HG02981 (cell line): ENCODE measurements at regions not wholly inside any gene's neighbourhood (a gene's known extent, or its start where the extent isn't known, plus 50 kb on each side); places are given as distances from the start of the nearest gene placed in this dataset.

Experiments
- ATAC-seq: cut with Tn5 transposase; IDR thresholded peaks from one replicate; pipeline ENCODE4 v1.9.1; 2021; ENCODE audit warnings: mild to moderate bottlenecking, moderate library complexity; ENCODE audit not compliant: unreplicated experiment

DNA sequence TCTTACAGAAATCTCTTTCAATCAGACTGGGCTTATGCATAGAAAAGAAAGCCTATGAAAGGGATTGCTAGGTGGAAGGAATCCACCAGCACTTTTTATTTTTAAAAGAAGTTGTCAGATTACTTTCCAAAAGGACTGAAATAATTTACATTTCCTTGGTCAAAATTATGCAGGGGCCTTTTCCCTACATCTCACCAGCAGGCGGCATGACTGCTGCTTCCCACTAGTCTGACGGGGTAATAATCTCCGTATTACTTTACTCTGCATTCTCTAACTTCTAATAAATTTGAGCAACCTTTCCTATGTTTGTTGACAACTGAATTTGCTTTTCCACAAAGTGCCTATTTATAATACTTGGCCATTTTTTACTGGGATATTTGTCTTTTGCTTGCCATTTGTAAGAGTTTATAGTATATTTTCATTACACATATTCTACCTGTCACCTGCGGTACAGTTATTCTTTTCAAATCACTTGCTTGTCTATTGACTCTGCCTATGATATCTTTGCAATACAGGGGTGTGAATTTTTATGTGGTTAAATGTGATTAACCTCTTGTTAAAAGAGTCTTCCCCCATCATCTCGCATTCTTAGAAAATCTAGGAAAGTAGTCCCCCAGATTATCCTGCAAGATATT, 51.9 kb upstream of the USP47 start:
- no peak for ATAC-seq

DNA sequence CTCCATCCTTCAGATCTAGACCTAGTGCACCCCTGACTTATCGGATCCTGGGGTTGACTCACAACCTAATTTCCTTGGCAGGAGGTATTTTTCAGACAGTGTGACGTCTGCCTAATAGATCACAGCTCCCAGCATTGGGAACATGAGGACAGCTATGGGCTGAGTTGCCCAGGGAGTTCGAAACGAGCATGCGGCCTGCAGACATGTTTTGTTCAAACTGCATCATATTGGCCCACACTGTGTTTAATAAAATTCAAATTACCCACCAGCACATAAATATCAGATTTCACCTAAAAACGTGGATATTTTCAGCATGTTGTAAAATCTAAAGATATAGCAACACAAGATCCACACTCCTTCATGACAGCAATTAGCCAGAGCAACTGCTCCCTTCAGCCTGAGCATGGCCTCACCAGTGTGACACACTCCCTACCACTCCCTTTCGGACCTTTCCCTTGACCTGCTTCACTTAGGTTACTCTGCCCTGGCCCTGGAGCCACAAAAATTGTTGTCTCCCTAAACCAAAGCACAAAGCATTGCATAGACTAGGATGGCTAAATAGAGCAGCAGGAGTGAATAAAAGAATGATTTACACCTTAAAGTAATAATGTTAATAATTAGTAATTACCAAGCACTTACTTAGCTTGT, 53.6 kb upstream of the USP47 start:
- no peak for ATAC-seq

DNA sequence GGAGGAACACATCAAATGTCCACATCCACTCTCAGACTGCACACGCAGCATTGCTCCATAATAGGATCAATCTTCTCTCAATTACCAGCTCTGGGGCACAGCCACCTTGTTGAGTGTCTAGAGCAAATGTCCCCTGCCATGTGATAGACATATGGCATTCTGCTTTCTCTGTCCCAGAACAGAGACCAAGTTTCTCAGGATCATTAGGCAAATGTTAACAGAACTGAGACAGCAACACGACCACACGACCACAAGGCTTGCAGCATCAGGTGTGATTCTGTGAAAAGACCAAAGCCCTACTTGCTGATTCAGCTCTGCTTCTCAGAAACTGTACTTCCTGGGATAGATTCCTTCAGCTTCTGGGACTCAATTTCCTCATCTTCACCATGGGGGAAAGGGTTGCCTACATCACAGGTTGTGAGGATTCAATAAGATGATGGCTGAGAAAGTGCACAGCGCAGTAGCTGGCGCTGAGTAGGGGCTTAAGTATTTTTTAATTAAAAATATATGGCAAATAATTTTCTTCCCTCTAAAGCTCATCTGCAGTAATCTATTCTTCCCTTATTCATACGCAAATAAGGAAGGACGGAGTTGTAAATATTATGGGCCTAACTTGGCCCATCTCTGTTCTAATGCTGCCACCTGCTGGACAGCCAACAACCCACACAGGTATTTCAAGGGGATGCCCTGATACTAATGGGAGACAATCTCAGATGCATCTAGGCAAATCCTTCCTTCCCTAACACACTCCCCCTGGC, 54.3 kb upstream of the USP47 start:
- peak; percentile 57 for ATAC-seq

DNA sequence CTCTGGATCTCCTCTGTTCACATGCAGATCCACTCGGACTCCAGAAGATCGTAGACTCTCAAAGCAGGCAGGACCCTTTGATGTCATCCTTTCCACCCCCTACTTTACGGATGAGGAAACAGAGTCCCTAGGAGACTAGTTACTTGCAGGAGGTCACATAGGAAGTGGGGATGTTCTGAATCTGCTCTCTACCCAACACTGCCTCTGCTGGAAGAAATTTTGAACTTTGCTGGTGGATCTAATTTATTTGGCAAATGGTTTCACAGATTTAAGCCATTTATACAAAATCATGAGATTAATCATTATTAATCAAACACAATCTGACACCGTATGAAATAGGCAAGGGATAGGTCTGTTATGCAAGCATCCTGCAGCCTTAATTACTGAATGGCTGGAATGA, 55.0 kb upstream of the USP47 start:
- ATAC-seq: no peak

DNA sequence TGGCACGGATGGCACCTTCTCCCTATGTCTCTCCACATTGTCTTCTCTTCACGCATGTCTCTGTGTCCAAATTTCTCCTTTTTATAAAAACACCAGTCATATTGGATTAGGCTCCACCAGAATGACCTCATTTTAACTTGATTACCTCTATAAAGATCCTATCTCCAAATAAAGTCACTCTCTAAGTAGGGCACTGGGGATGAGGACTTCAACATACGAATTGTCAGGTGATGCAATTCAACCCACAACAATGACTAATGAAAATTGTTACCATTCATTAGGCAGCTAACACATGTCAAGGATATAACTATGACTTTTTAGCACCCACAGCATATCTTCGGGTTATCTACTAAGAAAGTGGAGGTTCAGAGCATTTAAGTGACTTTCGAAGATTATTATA, 55.5 kb upstream of the USP47 start:
- ATAC-seq: no peak

DNA sequence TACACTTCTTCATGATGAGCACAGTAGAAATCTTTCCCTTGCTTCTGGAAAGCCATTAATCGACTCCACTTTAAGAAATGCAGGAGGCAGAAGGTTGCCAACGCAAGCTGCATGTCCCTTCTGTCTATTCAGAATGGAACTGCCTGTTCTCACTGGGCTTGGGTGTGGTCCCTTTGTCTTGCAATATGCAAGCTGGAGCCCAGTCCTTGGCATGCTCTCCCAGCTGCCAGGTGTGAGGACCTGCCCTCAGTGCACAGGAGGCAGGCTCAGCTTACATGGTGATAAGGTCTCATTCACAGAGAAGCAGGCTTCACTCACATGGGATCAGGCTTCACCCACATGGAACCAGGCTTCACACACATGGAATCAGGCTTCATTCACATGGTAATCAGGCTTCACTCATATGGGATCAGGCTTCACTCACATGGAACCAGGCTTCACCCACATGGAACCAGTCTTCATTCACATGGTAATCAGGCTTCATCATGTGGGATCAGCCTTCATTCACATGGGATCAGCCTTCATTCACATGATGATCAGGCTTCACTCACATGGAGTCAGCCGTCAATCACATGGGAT, 59.2 kb upstream of the USP47 start:
- ATAC-seq: no peak

DNA sequence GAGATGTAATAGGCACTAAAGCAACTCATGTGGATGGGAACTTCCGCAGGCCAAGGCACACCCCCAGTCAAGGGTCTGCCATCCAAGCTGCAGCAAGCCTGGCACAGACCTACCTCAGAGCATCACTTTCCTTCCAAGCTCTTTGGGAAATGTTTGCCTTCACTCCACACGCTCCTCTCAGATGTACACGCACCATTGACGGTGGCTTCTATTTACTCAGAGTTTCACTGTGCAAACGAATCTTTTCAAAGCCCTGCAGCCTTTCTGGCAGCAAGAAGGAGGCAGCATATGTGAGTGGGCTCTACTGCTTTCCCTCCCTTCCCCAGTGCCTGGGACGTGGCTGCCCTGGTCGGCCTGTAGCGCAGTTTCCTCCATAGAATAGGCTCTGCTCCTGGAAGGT, 60.9 kb upstream of the USP47 start:
- no peak for ATAC-seq

DNA sequence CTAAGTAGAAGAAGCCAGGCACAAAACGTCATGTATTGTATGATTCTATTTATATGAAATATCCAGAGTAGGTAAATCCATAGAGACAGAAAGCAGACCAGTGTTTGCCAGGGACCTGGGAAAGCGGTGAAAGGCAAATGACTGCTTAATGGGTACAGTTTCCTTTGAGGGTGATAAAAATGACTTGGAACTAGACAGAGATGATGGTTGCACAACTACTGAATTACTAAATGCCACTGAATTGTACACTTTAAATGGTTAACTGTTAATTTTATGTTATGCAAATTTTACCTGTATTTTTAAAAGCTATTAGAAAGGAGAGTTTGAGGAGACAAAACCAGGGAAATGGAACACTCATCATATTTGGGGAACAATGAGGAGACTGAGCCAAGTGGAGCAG, 61.8 kb upstream of the USP47 start:
- no peak for ATAC-seq

DNA sequence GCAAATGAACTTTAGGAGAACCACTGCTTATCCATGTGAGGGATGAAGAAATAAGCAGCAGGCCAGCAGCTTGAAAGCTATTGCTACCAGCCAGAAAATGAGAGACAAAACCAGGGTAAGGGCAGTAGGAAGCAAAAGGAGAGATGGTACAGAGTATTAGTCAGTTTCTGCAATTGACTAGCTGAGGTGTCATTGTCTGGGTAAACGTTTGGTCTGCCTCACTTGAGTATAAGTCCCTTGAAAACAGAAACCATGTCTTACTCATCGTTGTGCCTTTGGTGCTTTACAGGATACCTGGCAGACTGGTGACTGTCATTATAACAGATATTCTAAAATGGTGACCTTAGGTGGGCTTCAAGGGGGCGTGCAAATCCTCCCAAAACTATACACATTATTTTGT, 63.9 kb upstream of the USP47 start:
- ATAC-seq: no peak

DNA sequence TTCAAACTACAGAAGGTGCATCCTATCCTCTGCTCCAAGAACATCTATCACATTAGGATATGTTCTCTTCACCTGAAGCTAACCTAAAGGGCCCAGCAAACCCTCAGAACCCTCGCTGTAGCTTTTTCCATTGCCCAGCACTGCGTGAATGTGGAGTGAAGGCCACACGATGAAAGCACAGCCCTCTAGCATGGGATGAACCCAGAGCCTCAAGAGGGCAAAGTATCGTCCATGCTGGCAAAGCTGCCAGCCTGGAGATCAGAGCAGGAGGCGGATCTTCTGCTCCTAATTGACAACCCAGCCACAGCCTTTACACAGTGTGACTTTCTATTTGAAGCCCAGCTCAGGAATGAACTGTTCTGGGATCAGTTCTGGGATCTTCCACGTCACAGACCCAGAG, 65.1 kb upstream of the USP47 start:
- no peak for ATAC-seq

DNA sequence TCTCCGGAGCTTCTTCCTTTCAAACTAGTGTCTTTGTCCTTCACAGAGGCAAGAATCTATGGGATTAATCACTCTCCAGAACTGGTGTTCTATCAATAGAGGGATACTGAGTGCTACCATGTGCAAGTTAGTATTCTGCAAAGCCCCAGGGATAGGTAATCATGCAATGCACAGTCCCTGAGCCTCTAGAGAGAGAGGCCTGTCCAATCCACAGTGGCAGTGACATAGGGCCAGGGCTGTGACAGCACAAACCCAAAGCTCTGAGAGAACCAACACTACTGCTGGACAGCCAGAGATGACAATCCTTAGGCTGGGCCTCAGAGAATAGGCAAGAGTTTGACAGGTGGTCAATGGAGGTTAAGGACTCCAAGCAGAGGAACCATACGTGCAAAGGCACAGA, 66.8 kb upstream of the USP47 start:
- no peak for ATAC-seq

DNA sequence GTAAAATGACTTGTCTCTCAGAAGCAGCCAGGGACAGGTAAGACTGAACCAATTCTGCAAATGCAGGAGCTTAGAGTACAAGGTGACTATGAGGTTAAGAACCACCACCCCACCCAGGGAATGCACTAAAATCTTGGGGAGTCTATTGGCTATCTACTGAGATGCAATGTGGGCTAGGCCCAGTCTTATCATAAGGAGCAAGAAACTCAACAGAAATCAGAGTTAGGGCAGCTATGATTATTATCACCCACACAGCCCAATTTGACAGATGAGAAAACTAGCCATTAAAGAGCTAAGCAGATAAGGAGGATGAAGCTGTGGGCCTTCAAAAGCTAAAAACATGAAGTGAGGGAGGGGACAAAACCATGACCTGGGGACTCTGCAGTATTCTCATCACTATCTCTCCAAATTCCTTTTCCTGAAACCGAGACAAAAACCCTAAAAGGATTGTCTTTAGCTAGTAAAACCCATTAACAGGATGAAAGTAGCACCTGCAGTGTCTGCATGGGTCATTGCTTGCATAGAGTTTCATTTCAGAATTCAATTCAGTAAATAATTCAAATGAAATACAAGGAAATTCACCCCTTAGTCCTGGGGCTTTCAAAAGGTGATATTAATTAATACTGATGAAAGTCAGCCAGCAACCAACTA, 68.8 kb upstream of the USP47 start:
- ATAC-seq: no peak

DNA sequence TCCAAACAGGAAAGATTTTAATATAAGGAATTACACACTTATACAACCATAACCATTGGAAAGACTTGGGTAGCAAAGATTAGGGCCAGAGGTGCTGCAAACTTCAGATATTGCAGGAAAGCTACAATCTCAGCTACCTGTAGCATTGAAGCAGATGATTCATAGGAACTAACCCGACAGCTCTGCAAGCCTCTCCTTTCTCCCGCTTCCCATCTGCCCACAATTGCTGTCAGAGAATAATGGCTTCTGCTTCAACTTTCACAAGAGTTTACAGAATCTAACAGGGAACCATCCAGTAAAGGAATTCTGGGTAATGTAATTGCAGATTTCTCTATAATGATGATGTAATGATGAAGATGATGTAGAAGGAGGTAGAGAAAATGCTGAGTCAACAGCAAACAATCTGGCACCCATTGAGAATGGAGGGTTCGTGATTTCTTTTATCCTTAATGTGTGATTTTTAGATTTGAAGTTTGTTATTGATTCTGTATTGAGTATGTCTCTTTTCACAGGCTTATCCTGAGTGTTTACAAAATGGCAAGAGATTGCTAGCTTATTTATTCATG, 70.8 kb upstream of the USP47 start:
- no peak for ATAC-seq

DNA sequence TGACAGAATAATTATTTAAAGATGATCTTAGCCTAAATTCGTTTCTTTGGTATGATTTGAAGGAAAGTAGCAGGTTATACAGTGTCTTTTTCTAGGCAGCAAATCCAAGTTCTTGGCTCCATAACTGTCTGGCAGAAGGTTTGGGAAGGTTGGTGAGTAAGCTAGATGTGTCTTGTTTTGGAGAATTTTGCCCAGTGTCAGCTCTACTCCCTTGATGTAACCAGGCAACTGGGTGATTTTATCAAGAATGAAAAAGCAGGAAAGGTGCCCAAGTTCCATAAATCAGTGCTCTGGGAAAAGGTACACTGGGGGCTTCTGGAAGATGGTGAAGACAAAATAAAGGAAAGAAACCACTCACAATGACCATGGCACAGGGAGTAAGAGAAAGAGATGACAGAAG, 71.5 kb upstream of the USP47 start:
- no peak for ATAC-seq

DNA sequence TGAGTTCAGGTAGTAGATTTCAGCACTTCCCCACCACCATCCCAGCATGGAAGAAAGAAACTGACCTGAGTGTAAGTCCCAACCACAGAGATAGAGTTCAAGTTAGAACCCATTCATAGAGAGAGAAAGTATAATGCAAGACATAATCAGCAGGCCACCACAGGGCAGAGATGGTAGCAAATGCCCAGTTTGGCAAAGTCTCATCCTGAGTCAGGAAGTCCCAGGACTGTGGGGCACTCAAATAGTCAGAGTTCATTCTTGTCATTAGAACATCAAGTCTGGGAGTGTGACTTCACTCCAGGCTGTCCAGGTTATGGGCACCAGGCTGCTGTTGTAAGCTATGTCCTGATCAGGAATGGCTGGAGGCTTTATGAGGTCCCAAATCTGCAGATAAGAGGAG, 72.0 kb upstream of the USP47 start:
- ATAC-seq: no peak

DNA sequence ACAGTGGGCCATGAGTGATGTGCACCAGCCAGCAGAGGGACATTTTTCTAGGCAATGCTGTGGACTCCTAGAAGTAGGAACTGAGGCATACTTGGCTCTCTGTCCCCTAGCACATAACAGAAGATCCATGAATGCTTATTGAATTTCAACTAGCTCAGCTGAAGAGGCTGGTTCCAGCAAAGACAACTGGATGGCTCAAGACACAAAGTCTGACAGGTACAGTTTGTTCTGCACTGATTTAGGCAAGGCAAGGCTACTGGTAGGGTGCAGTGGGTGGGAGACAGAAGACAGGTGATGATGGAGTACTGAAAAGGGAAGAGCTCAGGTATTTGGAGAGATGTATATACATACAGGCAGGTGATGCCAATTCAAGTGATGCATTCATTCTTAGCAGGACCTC, 72.4 kb upstream of the USP47 start:
- no peak for ATAC-seq

DNA sequence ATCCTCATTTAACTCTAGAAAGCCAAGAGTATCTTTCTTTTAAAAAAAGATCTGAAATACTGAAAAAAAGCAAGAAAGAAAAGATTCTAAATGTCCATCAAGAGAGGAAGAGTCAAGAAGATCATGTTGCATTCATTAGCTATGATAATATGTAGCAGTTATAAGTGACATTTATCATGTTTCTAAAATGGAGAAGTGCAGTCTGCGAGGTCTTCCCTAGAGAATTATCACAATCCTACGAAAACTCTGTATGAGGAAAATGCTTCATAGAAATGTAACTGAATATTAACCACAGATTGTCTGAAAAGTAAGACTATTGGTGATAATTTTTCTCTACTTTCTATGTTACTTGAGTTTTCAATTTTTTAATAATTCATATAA, 77.4 kb upstream of the USP47 start:
- no peak for ATAC-seq

DNA sequence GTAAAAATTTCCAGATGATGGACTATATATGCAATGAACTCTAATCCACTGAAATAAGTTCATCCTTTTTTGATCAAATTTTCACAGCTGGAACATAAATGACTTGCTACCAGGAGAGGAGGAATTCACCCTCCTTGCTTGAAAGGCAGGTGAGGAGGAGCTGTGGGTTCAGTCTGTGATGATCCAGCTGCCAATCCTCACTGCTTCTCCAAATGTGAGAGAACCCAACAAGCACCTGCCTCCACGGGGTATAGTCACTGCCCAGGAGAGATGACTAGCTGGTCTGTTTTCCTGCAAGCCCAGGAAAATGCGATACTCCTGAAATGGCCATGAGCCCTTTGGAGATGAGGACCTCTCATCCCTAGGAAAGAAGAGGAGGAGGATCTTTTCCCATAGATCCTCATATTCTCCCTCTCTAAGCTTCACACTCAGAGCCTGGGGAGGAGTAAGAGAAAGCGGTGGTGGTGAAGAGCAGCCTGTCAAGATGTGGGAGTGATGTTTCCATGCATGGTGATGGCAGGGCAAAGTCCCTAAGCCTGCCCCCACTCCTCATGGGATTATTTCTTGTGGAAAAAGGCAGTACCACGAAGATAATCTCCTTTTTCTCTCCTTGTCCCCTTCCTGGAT, 77.9 kb upstream of the USP47 start:
- no peak for ATAC-seq

DNA sequence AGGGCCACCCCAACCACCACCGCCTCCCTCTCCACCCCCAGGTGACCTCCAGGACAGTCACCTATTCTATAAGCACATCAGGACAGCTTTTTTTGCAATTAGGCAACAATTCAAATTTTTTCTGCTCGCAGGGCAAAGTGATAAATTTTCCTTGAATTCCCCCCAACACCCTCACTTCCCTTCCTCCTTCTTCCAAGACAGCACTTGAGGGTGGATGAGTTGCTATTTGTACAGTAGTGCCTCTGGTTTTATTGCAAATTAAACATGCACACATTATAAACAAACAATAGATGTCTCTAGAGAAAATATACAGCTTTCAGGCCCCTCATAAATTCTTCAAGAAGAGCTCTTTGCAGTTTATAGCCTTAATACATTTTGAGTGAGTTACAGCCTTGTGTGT, 80.9 kb upstream of the USP47 start:
- ATAC-seq: no peak

DNA sequence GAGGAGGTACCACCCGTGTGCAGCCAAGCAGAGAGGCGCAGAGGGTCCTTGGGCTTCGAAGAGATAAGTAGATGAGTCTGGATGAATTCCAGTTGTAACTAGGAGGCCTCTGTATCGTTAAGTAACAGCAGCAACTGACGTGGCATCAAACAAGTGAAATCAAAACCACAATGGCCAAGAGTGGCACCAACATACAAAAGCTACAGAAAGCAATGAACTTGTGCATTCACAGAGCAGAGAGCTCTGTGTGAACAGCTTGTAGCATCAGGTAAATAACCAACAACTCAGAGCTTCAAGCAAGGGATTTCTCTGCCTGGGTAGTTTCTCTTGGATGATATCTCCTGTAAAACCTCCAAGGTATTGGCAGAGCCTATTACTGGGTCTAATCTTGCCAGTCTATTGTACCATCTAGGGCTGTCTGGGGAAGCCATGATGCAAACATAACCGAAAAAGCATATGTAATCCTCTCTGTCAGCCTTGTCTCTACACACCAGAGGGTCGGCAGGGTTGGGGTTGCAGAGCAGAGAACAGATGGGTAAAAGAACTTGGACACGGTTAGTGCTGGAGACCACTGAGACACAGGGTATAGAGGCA, 83.1 kb upstream of the USP47 start:
- ATAC-seq: no peak
